ENCODE measurements at regions not wholly inside any gene's neighbourhood (a gene's known extent, or its start where the extent isn't known, plus 50 kb on each side); places are given as distances from the start of the nearest gene placed in this dataset.

GRCh38 chrX:39577985-39578869 is 519.5 kb downstream of the BCOR start:
- no peak for DNase-seq

- no peak for DNase-seq
Measured at GRCh38 chrX:39580043-39580442, 517.7 kb downstream of the BCOR start.

- no peak for DNase-seq
Measured at GRCh38 chrX:39581411-39581810, 516.3 kb downstream of the BCOR start.

GRCh38 chrX:39582091-39582490 is 515.7 kb downstream of the BCOR start:
- DNase-seq: peak; percentile 9

GRCh38 chrX:39582976-39583375 is 514.8 kb downstream of the BCOR start:
- no peak for DNase-seq

GRCh38 chrX:39585808-39586207 is 511.9 kb downstream of the BCOR start:
- no peak for DNase-seq

- no peak for DNase-seq
Measured at GRCh38 chrX:39586359-39586758, 511.4 kb downstream of the BCOR start.

GRCh38 chrX:39591099-39591498 is 506.7 kb downstream of the BCOR start:
- no peak for DNase-seq

GRCh38 chrX:39592776-39593175 is 505.0 kb downstream of the BCOR start:
- no peak for DNase-seq

GRCh38 chrX:39595977-39596376 is 501.8 kb downstream of the BCOR start:
- no peak for DNase-seq

- DNase-seq: no peak
Measured at GRCh38 chrX:39596437-39596836, 501.3 kb downstream of the BCOR start.

- DNase-seq: no peak
Measured at GRCh38 chrX:39599339-39599738, 498.4 kb downstream of the BCOR start.

GRCh38 chrX:39600222-39600621 is 497.5 kb downstream of the BCOR start:
- DNase-seq: no peak

GRCh38 chrX:39601231-39602177 is 496.3 kb downstream of the BCOR start:
- DNase-seq: no peak

- DNase-seq: no peak
Measured at GRCh38 chrX:39602195-39602594, 495.6 kb downstream of the BCOR start.

- DNase-seq: no peak
Measured at GRCh38 chrX:39603230-39603629, 494.5 kb downstream of the BCOR start.

- DNase-seq: no peak
Measured at GRCh38 chrX:39605183-39605582, 492.6 kb downstream of the BCOR start.

GRCh38 chrX:39605866-39606265 is 491.9 kb downstream of the BCOR start:
- no peak for DNase-seq

- DNase-seq: no peak
Measured at GRCh38 chrX:39609941-39610340, 487.8 kb downstream of the BCOR start.

- DNase-seq: no peak
Measured at GRCh38 chrX:39611468-39611867, 486.3 kb downstream of the BCOR start.

- DNase-seq: no peak
Measured at GRCh38 chrX:39613482-39613995, 484.2 kb downstream of the BCOR start.

GRCh38 chrX:39613997-39614679 is 483.6 kb downstream of the BCOR start:
- no peak for DNase-seq

GRCh38 chrX:39614680-39614998 is 483.1 kb downstream of the BCOR start:
- DNase-seq: no peak

Data from inflammatory macrophage treated with lipopolysaccharide for 4 hours (primary cell).